ENCODE measurements at regions not wholly inside any gene's neighbourhood (a gene's known extent, or its start where the extent isn't known, plus 50 kb on each side); places are given as distances from the start of the nearest gene placed in this dataset.

DNA sequence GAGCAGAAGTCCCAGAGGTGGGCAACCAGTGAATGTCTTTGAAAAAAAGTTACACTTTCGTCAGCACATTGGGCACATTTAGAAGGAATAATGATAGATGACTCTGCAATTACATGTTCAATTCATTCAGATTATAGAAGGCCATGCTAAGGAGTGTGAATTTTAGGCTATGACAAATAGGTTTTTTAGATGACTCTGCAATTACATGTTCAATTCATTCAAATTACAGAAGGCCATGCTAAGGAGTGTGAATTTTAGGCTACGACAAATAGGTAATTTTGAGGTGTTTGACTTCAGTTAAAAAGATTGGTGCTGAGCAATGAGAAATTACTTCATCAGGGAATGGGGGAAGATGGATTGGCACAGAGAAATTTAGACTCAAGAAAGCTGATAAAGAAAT, 744.9 kb upstream of the MMS22L start:
- Mint-ChIP-seq H3K4me1 (no peaks in the 10 kb centered on the region), H3K27ac (ENCODE audit: unreplicated experiment) (no peak overlapping the region), H3K4me3 (no peak overlapping the region), H3K36me3 (ENCODE audit: low read depth) (no peaks in the 10 kb centered on the region), H3K9me3 (peaks cover 5% of the 10 kb centered on the region), H3K27me3 (ENCODE audit: low read depth) (no peaks in the 10 kb centered on the region)
- DNase-seq (ENCODE audit: low read depth, low spot score): no peak
- TF ChIP-seq, protein P1, sequence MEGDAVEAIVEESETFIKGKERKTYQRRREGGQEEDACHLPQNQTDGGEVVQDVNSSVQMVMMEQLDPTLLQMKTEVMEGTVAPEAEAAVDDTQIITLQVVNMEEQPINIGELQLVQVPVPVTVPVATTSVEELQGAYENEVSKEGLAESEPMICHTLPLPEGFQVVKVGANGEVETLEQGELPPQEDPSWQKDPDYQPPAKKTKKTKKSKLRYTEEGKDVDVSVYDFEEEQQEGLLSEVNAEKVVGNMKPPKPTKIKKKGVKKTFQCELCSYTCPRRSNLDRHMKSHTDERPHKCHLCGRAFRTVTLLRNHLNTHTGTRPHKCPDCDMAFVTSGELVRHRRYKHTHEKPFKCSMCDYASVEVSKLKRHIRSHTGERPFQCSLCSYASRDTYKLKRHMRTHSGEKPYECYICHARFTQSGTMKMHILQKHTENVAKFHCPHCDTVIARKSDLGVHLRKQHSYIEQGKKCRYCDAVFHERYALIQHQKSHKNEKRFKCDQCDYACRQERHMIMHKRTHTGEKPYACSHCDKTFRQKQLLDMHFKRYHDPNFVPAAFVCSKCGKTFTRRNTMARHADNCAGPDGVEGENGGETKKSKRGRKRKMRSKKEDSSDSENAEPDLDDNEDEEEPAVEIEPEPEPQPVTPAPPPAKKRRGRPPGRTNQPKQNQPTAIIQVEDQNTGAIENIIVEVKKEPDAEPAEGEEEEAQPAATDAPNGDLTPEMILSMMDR (conservative IDR thresholded peaks at IDR 0.05): no peak

DNA sequence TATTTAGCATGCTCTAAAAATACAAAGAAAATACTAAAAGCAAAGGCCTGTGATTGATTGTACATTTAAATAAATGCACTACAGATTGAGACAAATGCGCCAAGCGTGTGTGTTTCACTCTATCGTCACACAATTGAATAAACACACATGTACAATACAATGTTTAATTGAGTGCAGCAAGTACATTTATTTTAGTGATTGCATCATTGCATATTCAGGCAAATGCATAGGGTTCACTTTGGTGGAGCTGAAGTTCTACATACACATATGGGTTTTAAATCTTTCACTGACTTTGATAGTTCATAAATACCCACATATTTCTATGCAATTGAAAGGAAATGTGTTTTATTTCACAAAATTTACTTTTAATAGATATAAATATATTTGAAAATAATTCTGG, 750.6 kb upstream of the MMS22L start:
- peaks cover 5% of the 10 kb centered on the region for H3K9me3 Mint-ChIP-seq
- no peaks in the 10 kb centered on the region for H3K27me3 Mint-ChIP-seq (ENCODE audit: low read depth)
- H3K27ac Mint-ChIP-seq (ENCODE audit: unreplicated experiment): no peak overlapping the region
- peaks cover 26% of the 10 kb centered on the region for H3K4me1 Mint-ChIP-seq
- no peak for DNase-seq (ENCODE audit: low read depth, low spot score)
- H3K4me3 Mint-ChIP-seq: no peak overlapping the region
- TF ChIP-seq, protein P1 (conservative IDR thresholded peaks at IDR 0.05): no peak
- no peaks in the 10 kb centered on the region for H3K36me3 Mint-ChIP-seq (ENCODE audit: low read depth)

DNA sequence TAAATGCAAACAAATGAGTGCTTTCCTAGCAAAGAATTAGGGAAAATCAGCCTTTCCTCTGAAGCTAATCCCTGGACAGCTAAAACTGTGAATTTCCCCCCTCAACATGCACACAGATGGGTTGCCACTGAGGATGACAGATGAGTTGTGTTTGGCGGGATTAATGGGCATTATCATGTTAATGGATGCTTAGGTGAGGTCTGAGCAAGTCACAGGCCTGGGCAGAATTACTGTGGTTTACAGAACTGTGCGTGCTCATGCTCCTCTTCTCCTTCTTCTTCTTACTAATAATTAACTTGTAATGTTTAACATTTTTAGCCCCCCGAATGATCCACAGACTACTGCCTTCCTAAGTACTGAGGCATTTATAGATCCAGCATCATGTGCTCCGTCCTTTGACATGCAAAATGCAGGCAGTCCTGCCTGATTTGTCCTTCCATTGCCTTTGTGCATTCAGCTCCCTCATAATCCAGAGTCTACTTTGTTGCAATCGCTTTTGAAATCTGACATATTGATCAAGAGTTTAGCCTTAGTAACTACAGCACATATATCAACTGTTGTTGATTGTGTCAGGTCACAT, 753.4 kb upstream of the MMS22L start:
- peak overlapping the region; percentile 76 for H3K27ac Mint-ChIP-seq (ENCODE audit: unreplicated experiment)
- H3K9me3 Mint-ChIP-seq: no peaks in the 10 kb centered on the region
- H3K4me1 Mint-ChIP-seq: peaks cover 49% of the 10 kb centered on the region
- H3K27me3 Mint-ChIP-seq (ENCODE audit: low read depth): no peaks in the 10 kb centered on the region
- TF ChIP-seq, protein P1 (conservative IDR thresholded peaks at IDR 0.05): no peak
- no peak for DNase-seq (ENCODE audit: low read depth, low spot score)
- H3K36me3 Mint-ChIP-seq (ENCODE audit: low read depth): no peaks in the 10 kb centered on the region
- peak overlapping the region; percentile 21 for H3K4me3 Mint-ChIP-seq

DNA sequence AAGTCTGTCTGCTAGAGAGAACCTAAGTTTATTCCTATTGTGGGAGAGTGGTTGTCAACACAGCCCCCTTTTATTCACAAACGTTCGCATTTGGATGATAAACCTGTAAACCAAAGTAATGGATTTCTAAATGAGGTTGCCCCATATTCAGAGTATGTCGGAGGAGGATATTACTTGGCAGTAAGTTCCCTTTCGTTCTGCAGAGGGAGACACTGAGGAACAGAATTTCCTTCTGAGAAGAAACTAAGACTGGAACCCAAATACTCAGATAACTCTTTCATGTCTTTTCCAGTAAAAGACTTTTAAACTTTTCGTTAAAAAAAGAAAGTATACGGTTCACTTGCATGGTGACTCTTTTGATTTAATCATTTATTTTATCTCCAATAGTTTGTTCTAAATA, 754.6 kb upstream of the MMS22L start:
- Mint-ChIP-seq H3K4me3 (no peak overlapping the region), H3K27ac (ENCODE audit: unreplicated experiment) (no peak overlapping the region), H3K9me3 (no peaks in the 10 kb centered on the region), H3K4me1 (peaks cover 57% of the 10 kb centered on the region), H3K27me3 (ENCODE audit: low read depth) (no peaks in the 10 kb centered on the region), H3K36me3 (ENCODE audit: low read depth) (no peaks in the 10 kb centered on the region)
- TF ChIP-seq, protein P1 (conservative IDR thresholded peaks at IDR 0.05): peak; percentile 41
- DNase-seq (ENCODE audit: low read depth, low spot score): no peak

DNA sequence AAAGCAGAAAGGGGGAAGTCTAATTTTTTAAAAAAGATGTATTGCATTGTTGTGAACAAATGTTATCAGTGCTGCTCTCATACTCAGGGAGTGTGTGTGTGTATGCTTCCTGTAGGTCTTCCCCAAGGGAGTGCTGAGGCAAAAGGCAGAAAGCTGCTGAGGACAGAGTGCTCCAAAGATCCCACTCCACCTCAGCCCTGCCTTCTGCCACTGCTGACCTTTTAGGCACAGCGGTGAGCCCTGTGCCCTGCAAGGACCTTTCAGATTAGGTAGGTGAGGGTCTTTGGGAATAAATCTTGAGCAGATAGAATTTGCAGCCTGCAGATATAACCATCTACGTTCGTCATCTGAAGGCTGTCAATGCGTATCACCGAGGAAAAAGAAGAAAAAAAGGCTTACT, 756.4 kb upstream of the MMS22L start:
- Mint-ChIP-seq H3K36me3 (ENCODE audit: low read depth) (no peaks in the 10 kb centered on the region), H3K4me1 (peaks cover 60% of the 10 kb centered on the region), H3K27ac (ENCODE audit: unreplicated experiment) (peak overlapping the region; percentile 22), H3K9me3 (no peaks in the 10 kb centered on the region), H3K27me3 (ENCODE audit: low read depth) (no peaks in the 10 kb centered on the region), H3K4me3 (peak overlapping the region; percentile 78)
- no peak for DNase-seq (ENCODE audit: low read depth, low spot score)
- TF ChIP-seq, protein P1 (conservative IDR thresholded peaks at IDR 0.05): no peak
